ENCODE measurements at regions not wholly inside any gene's neighbourhood (a gene's known extent, or its start where the extent isn't known, plus 50 kb on each side); places are given as distances from the start of the nearest gene placed in this dataset.

DNA sequence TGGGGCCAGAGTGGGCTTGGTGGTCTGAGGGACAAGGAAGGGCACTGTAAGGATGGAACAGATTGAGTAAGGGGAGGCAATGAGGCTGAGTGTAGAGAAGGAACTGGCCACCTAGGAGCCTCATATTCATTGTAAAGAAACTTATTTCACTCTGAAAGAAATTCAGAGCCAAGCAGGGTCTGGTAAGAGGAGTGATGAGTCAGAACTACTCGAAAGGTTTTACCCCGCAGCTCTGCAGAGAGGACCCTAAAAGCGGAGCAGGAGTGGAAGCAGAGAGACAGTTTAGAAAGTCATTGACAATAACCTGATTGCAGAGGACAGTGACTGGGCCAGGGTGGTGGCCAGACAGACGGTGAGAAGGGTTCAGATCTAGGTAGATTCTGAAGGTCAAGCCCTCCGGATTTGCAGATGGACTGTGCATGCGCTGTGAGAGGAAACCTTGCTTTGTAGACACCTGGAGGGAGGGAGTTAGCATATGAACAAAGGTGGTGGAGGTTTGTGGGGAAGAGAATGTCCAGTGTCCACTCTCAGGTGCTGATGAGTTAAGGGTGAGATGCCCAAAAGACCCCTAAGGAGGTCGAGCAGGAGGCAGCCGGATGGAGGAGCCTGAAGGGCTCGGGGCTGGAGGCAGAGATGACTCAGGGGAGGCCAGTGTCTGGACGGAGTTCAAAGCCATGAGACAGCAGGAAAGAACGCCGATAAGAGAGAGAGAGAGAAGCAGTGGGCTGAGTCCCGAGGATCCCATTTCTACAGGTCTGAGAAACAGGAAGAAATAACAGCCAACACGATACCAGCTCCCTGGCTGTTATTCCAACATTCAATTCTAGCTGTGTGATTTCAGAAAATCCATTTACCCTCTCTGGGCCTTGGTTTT, 546.0 kb downstream of the BRD1 start:
- TF ChIP-seq ELK1 (IDR thresholded peaks at IDR 0.05; ENCODE audit: borderline replicate concordance, low read depth, low read length) (no peak), RFX5 (IDR thresholded peaks at IDR 0.05; ENCODE audit: low read depth, low read length) (no peak), RCOR1 (IDR thresholded peaks at IDR 0.05; ENCODE audit: insufficient replicate concordance, low read length) (no peak), MAZ (IDR thresholded peaks at IDR 0.05; ENCODE audit: borderline replicate concordance, low read depth, low read length) (no peak), POLR2A (IDR thresholded peaks at IDR 0.05; ENCODE audit: low read depth, low read length) (no peak), NFE2L2 (IDR thresholded peaks at IDR 0.05; ENCODE audit: low read depth, low read length) (no peak), CTCF (conservative IDR thresholded peaks at IDR 0.05; ENCODE audit: low read depth, low read length) (no peak), FOS (IDR thresholded peaks at IDR 0.05; ENCODE audit: low read depth, low read length) (no peak), MAFK (IDR thresholded peaks at IDR 0.05; ENCODE audit: low read depth, low read length) (no peak), SMC3 (IDR thresholded peaks at IDR 0.05; ENCODE audit: low read depth, low read length) (no peak), USF2 (IDR thresholded peaks at IDR 0.05; ENCODE audit: low read depth, low read length) (no peak), CEBPB (IDR thresholded peaks at IDR 0.05; ENCODE audit: low read depth, low read length) (no peak), RAD21 (IDR thresholded peaks at IDR 0.05; ENCODE audit: low read length) (no peak), MXI1 (IDR thresholded peaks at IDR 0.05; ENCODE audit: borderline replicate concordance, low read depth, low read length) (no peak), BHLHE40 (IDR thresholded peaks at IDR 0.05; ENCODE audit: low read depth, low read length) (no peak), CHD1 (IDR thresholded peaks at IDR 0.05; ENCODE audit: low read depth, low read length) (no peak)
- Histone ChIP-seq H4K8ac (ENCODE audit: low read depth in 2 of 2, low read length in 2 of 2) (no peak overlapping the region), H3K4me1 (ENCODE audit: control insufficient read depth, insufficient read depth, low read length) (no peaks in the 10 kb centered on the region), H4K5ac (ENCODE audit: low read depth, low read length) (no peak overlapping the region), H3K27ac (ENCODE audit: insufficient read depth, low read length) (no peak overlapping the region), H2AK9ac (replicated peaks; ENCODE audit: low read depth, low read length, poor library complexity) (no peak overlapping the region), H3K56ac (ENCODE audit: extremely low read depth, insufficient read depth, low read length) (no peak overlapping the region), H3K14ac (replicated peaks; ENCODE audit: low read depth, low read length) (no peak overlapping the region), H3K18ac (ENCODE audit: low read depth, low read length) (no peak overlapping the region), H3K4ac (ENCODE audit: low read depth, low read length) (no peak overlapping the region), H2AK5ac (ENCODE audit: low read depth, low read length) (no peak overlapping the region), H2BK5ac (ENCODE audit: low read depth, low read length, poor library complexity, severe bottlenecking) (no peak overlapping the region), H3K27me3 (ENCODE audit: control insufficient read depth, insufficient read depth, low read length) (no peaks in the 10 kb centered on the region), H2AFZ (replicated peaks; ENCODE audit: low read length, poor library complexity) (no peak overlapping the region), H3K79me1 (ENCODE audit: low read depth in 1 of 2, low read length in 2 of 2) (no peaks in the 10 kb centered on the region), H4K91ac (ENCODE audit: insufficient read depth, low read depth, low read length) (no peak overlapping the region), H3K23ac (ENCODE audit: low read depth, low read length) (no peak overlapping the region), H2BK15ac (ENCODE audit: low read depth, low read length) (no peak overlapping the region), H3K36me3 (ENCODE audit: control insufficient read depth, insufficient read depth, low read length) (no peaks in the 10 kb centered on the region), H3K4me3 (ENCODE audit: insufficient read depth, low read depth, low read length) (no peak overlapping the region), H3K9ac (ENCODE audit: low read depth, low read length) (no peak overlapping the region), H4K20me1 (ENCODE audit: insufficient read depth, low read length) (no peaks in the 10 kb centered on the region), H3K4me2 (ENCODE audit: low read depth, low read length) (no peak overlapping the region), H3K9me3 (ENCODE audit: control insufficient read depth, insufficient read depth, low read length) (peaks cover 44% of the 10 kb centered on the region), H2BK120ac (ENCODE audit: low read depth, low read length) (no peak overlapping the region), H2BK20ac (ENCODE audit: low read depth, low read length) (no peak overlapping the region), H3K9me1 (ENCODE audit: insufficient read depth, low read length) (no peaks in the 10 kb centered on the region)
- intact Hi-C loops (cut with micrococcal nuclease) (no loop called here), dilution Hi-C loops (cut with HindIII; ENCODE audit: low sequenced_read_pairs, unreplicated experiment) (no loop called here), in situ Hi-C loops (cut with MboI; ENCODE audit: low sequenced_read_pairs) (no loop called here)
- ChIA-PET POLR2A (ENCODE audit: unreplicated experiment) (no interaction called here), CTCF (no interaction called here)
- WGBS, 2 experiments (ENCODE audit: extremely low coverage in 2 of 2, insufficient read length in 1 of 2), result 45% methylated on average over 4 of the region's 14 CpGs; no CpG with 5 or more reads in 1 of the 2 experiments
- DNase-seq (no peak), ATAC-seq (ENCODE audit: low read depth) (no peak)
- BruUV-seq (replicated peaks), result no TSS peak

All from IMR-90 (cell line).